ENCODE measurements at regions not wholly inside any gene's neighbourhood (a gene's known extent, or its start where the extent isn't known, plus 50 kb on each side); places are given as distances from the start of the nearest gene placed in this dataset.

DNA sequence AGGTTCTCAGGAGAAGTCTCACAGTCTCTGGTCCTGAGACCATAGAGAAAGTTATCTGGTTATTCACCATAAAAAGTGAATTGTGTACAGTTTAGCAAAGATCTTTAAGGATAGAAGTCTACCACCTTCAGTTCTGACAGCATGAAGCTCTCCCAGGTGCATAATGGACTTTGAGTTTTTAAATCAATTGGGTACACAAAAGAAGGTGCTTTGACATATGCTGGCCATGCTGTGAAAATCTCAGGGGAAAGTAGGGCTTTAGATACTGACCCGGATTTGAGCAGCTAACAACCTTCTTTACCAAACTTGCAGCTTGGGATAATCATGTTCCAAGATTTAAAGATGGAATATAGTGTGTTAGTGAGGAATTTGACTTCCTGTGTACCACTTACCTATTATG, 264.2 kb downstream of the ZSWIM6 start:
- DNase-seq = no peak

DNA sequence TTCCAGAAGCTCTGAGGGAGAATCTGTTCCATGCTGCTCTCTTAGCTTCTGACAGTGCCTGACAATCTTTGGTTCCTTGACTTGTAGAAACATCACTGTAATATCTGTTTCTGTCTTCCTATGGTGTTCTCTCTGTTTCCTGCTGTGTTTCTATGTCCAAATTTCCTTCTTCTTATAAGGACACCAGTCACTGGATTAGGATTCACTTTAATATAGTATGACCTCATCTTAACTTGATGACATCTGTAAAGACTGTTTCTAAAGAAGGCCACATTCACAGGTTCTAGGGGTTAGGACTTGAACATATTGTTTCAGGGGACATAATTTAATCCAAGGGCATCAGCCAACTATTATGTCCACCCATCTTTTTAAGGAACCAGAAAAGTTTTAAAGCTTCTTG, 265.6 kb downstream of the ZSWIM6 start:
- DNase-seq = no peak

GRCh38 chr5:61598126-61598525, 266.1 kb downstream of the ZSWIM6 start:
- no peak for DNase-seq

- DNase-seq = peak; percentile 26
These were observed 267.5 kb downstream of the ZSWIM6 start for GRCh38 chr5:61599370-61600122.

DNA sequence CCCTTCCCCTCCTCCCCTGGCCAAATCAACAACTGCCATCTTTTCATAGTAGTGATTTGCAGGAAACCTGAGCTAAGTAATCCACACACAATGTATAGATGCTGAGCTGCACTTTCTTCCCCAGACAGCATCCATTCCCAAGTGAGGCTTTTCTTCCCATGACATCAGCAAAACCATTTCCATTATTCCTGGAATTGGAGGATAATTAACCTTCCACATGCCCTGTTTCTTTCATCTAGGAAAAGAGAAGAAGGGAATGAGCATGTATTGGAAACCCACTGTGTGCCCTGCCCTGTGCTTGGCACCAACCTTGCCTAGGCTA, 268.0 kb downstream of the ZSWIM6 start:
- no peak for DNase-seq

DNA sequence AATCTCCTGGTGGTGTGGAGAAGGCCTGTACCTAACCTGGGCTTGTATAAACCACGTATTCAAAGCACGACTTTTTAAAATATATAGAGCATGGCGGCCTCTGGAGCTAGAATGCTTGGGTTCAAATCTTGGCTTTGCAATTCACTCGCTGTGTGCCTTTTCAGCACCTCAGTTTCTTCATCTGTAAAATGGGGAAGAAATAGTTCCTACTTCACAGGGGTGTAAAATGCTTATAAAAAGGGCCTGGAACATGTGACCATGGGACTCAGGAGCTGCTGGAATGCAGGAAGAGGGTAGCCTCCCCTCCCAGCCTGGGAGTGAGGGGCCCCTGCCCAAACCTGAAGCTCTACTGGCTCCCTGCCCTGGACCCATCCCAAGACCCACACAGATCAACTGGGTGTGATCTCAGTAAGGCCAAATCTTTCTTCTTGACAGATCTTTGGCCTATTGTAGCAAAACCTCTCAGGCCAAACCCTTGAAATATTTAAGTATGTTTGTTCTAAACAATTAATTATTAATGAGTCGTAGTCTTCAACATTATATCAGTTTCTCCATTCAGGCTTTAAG, 269.0 kb downstream of the ZSWIM6 start:
- DNase-seq = no peak

DNA sequence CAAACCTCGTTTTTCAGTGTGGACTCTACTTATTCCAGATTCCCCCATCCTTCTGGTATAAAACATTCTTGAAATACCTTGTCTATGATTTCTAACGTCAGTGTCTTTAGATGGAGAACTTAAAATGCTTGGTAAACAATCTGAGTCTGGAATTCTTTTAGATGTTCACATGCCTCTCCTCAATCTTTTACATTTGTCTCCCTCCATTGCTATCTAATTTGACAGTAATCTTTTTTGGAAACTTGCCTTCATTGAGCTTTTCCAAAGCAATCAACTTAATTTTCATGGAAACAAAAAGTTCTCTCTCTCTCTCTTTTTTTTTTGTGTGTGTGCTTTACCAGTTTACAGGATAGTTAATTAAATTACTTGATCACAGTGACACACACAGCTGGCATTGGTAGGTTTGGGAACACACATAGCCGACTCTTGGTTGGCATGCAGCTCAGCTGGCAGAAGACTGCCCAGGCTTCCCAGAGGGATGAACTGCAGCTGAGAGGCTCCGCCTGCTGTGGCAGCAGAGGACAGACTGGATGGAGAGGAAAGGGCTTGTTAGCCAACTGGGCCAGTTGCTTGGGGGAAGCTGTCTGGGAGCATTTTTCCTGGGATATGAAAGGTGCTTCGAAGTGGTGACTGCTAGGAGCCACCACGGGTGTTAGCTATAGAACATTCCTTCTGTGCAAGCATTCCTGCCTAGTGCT, 271.3 kb downstream of the ZSWIM6 start:
- DNase-seq = no peak

GRCh38 chr5:61604076-61605025, 272.3 kb downstream of the ZSWIM6 start:
- no peak for DNase-seq

DNA sequence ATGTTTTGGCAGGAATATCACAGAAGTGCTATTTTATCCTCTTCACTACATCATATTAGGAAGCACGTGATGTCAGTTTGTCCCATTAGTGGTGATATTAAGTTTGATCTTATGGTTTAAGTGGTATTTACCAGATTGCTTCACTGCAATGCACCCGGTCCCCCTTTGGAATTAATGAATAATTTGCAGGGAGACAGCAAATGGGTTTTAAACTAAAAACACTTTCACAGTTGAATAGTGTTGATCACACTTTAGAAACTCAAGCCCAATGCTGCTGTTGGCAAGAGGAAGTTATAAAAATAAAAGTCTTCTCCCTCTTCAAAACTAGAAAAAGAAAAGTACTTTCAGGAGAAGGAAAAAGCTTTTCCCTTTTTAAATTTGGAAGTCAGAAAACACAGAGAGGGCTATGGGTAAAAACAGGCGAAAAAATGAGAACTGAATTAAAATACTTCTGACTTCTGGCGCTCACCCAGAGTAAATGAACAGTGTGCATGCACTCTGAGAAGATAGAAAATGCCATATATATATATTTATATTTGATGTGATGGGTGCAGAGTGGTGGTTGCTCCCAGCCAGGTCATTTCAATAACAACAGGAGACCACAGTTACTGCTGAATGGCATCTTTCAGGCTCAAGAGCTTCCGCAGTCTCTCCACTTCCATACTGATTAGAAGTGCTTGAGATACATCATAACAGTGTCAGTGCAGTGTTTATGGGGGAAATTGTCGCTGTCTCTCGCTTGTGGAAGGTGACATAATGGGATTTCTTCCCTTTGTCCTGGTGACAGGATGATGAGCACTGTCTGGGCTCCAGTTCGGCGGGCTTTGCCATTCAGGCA, 278.0 kb downstream of the ZSWIM6 start:
- no peak for DNase-seq

DNA sequence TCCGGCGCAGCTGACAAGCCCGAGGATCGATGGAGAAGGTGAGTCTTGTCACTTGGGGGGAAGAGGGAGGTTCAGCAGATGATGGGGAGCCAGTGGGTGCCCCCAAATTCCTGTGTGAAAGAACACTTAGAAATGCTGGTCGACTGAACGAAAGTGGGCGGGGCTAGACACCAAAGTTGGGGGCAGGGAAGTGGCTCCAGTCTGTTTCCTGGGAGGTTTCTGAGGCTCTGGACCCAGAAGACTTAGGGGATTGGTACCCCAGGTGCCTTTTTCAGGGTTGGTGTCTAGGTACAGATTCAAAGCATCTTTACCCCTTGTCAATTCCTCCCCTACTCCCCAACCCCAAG, 278.6 kb downstream of the ZSWIM6 start:
- DNase-seq = no peak

DNA sequence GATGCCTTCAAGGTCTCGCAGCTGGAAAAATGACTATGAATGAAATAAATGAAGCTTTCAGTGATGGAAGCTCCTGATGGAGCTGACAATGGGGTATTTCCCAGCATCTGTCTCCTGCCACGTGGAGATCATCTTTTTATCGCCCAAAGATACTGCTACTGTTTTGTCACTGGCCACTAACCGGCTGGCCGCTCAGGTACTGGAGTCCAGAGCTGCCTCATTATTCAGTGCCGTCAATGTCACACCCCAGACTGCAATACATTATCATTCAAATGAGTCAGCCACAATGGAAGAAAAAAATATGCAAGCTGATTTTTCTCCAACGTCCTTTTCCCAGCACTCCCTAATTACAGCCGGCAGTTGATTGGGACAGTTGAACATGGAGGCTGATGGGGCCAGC, 280.4 kb downstream of the ZSWIM6 start:
- DNase-seq = no peak

DNA sequence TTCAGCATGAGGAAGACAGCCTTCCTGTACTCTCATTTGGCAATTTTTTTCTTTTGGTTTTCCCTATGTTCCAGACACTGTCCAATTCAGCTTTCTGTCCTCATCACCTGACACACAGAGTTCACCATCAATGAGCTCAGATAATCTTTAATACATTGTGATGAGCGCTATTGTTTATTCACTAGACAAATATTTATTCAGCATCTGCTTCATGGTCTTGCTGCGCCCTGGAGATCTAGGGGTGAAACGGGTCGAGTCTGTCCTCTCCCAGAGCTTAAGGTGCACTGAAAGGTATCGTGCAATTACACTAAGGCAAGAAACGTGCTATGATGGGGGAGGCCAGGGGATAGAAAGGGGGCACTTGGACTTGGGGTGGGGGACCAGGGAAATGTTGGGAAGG, 281.6 kb downstream of the ZSWIM6 start:
- DNase-seq = no peak

DNA sequence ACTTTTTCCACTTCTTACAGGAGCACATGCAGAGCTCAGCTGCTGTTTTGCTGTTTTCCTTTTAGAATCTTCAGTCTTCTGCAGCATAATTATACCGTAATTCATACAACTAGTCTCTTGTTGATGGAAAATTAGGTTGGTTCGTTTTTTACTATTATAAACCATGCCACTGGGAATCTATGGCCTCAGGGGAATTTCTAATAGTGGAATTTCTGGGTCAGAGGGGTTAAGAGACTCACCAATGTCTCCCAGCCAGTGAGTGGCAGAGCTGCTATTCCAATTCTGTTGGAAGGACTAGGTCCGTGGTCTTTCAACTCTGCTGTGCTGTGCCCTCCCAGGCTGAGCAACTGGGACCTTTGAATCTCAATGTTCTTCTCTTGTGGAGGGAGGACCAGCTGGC, 282.5 kb downstream of the ZSWIM6 start:
- DNase-seq = no peak

GRCh38 chr5:61617039-61617438, 285.0 kb downstream of the ZSWIM6 start:
- no peak for DNase-seq

DNA sequence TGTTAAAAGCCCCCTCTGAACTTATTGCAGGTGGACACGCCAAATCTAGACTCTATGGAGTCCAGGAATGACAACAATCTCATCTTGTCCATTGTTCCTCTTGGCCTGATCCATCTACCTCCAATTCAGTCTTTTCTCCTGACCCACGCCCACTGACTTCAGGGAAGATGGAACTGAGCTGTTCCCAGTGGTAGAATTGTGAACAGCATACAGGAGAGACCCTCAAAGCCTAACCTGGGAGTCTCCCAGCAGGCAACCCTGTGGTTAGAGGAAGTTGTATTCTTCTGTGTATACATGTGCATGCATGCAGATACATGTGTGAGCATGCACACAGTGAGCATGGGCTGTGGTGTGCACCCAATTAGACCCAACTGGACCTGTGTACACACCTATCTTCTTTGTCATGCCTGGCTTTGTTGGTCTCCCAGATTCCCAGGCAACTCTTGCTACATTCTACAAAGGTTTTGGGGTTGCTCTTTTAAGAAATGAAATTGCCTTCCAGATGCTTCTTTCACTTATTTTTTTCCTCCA, 286.0 kb downstream of the ZSWIM6 start:
- DNase-seq = no peak

DNA sequence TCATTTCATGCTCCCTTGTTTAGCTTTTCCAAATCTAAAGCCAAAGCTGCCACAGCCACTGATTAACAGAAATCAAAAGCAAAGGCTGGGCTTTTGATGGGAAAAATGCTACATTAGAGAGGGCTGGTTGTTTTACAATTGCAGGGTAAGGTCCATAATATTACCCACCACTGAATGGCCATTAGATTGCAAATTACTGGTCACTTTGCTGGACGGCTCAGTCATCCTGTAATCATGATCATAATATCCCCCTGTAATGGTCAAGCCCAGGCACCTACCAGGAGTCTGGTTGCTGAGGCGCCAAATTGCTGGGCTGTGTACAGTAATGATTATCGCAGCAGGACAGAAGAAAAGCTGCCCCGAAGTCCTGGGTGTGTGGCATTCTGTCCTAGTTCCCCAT, 286.5 kb downstream of the ZSWIM6 start:
- DNase-seq = no peak

DNA sequence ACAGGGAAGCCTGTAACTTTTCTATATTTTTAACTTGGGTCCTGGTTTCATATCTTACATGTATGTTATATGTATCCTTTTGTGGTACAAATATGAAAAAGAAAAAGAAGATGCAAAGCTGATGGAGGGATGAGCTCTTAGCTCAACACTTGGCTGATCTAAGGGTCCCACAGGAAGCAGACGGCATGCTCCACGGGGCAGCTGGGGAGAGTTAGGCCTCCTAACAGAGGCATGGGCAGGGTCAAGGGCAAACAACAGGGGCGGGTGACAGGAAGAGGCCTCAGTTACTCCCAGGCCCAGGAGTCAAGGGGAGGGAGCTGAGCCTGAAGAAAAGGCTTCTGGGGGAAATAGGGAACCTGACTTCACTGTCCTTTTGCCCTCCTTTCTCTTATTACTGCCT, 287.2 kb downstream of the ZSWIM6 start:
- DNase-seq = no peak

DNA sequence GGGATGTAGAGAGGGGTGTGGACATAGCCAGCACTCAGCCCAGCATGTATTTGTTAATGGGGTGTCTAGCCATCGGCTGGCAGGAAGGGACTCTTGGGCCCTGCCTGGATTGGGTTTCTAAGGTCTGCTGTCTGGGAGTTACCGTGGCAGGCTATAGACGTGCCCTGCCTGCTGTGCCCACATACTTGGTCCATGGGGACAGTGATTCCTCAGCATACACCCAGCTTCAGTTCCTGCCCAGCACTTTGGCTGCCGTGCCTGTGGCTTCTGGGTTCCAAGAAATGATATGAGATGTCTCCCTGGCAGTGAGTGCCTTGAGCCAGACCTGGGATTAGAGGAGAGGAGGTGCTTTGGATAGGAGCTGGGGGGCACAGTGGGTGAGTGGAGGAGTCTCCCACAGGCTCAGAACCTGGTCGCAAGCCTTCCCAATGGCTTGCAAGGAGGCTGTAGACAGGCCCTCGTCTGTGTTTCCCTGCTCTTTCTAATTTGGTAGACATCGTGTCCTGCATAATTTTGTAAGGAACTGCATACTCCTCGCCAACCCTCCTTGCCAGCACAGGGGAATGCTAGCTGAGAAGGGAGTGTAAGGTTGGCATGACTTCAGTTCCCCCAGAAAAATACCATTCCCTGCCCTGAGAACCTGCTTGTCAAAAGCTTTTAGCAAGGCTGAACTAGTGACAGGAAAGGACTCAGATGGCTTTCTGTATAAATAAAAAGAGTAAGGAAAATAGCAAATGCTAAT, 287.9 kb downstream of the ZSWIM6 start:
- no peak for DNase-seq

DNA sequence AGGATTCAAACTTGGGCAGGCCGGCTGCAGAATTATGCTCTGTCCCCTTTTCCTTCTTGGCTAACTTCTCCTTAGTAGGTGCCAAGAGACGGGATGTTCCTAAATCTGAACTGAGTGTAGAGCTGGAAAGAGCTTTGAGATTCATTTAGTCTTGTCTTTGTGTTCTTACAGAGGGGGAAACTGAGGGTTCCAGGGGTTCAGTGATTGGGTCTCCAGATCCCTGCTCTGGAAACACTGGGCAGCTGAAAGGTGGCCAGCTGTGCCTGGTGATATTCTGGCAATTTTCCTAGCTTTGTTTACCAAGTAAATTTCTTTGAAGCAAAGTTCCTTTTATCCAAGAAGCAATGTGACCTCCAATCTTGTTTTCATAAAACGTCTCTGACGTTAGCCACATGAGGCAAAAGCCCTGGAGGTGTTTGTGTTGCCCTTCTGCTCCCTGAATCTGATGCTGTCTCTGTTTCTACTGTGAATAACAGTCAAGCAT, 288.7 kb downstream of the ZSWIM6 start:
- DNase-seq = no peak

DNA sequence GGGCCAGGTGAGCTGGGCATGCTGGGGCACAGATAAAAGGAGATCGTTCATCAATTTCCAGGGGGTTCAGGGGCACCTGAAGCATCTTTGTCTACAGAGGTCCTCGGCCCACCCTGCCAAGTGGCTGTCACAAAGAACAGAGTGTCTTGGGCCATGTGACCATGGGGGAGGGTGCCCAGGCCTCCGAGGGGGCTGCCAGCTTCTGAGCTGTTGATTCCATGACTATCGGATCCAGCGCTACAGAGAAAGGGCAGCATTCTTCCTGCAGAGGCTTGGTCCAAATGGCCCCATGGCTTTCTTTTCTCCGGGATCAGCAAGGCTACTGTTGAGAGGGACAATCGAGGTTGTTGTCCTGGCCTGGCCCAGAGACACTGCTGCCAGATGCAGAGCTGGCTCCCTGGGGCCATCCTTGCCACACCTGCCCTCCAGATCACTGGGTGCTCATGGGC, 289.2 kb downstream of the ZSWIM6 start:
- no peak for DNase-seq

DNA sequence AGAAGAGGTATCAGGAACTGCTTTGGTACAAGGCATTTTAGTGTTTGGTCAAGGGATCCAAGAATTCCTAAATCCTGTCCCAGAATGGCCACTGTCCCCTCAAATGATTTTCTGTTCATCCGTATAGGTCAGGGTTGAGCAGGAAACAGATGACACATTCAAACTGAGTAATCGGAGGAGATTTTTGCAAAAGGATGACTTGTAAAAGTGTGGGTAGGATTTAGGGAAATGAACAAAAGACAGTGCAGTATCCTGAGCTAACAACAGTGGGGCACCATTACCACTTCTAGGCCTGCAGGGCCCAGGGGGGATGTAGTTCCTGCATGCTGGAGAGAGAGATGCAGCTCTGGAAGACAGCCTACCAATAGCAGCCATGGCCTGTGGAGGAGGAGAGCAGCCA, 290.1 kb downstream of the ZSWIM6 start:
- no peak for DNase-seq
